ENCODE measurements at regions not wholly inside any gene's neighbourhood (a gene's known extent, or its start where the extent isn't known, plus 50 kb on each side); places are given as distances from the start of the nearest gene placed in this dataset.

- WGBS, 2 donors: 69 to 87% methylated on average over 3 of the region's 3 CpGs
- no peaks in the 10 kb centered on the region for H3K9me3 ChIP-seq
- intact Hi-C loops (cut with DNase I): no loop called here
Measured at GRCh38 chr6:137798261-137798660, 68.8 kb upstream of the TNFAIP3 start.

GRCh38 chr6:137798846-137799245 lies 68.2 kb upstream of the TNFAIP3 start:
- Histone ChIP-seq H3K27ac (no peak overlapping the region), H3K36me3 (no peaks in the 10 kb centered on the region), H3K4me3 (no peak overlapping the region), H3K4me1 (peaks cover 0 to 20% (median 5%) of the 10 kb centered on the region in 4 donors), H3K27me3 (no peaks in the 10 kb centered on the region), H3K9me3 (no peaks in the 10 kb centered on the region)
- intact Hi-C loops (cut with DNase I): no loop called here
- DNase-seq: no peak
- 84 to 93% methylated on average over 3 of the region's 3 CpGs for WGBS, 2 donors
- TF ChIP-seq POLR2AphosphoS5 (IDR thresholded peaks at IDR 0.05) (no peak), EP300 (IDR thresholded peaks at IDR 0.05) (no peak), POLR2A (IDR thresholded peaks at IDR 0.05) (no peak), CTCF (IDR thresholded peaks at IDR 0.05) (no peak)

More at GRCh38 chr6:137798261-137798660, 68.8 kb upstream of the TNFAIP3 start:
- H3K27me3 ChIP-seq: no peaks in the 10 kb centered on the region
- peaks cover 0 to 18% (median 3%) of the 10 kb centered on the region in 4 donors for H3K4me1 ChIP-seq
- no peak overlapping the region for H3K27ac ChIP-seq
- no peak overlapping the region for H3K4me3 ChIP-seq
- H3K36me3 ChIP-seq: no peaks in the 10 kb centered on the region
- DNase-seq: no peak
- TF ChIP-seq CTCF (IDR thresholded peaks at IDR 0.05) (no peak), EP300 (IDR thresholded peaks at IDR 0.05) (no peak), POLR2AphosphoS5 (IDR thresholded peaks at IDR 0.05) (no peak), POLR2A (IDR thresholded peaks at IDR 0.05) (no peak)

- intact Hi-C loops (cut with DNase I): loop anchor here (2.0 to 5.0 kb wide), 2 partner anchors 67 to 142 kb away; partner anchors contain the start of gene TNFAIP3
- Histone ChIP-seq H3K27me3 (no peaks in the 10 kb centered on the region), H3K36me3 (no peaks in the 10 kb centered on the region), H3K27ac (peak overlapping the region in 1 of 4 donors; percentile 5), H3K4me3 (no peak overlapping the region), H3K4me1 (peaks cover 0 to 30% (median 16%) of the 10 kb centered on the region in 4 donors), H3K9me3 (no peaks in the 10 kb centered on the region)
- no peak for DNase-seq
- peak; percentile 13 to 43 (median 31) for TF ChIP-seq CTCF (IDR thresholded peaks at IDR 0.05)
- no peak for TF ChIP-seq EP300 (IDR thresholded peaks at IDR 0.05)
- 91 to 96% methylated on average over 3 of the region's 3 CpGs for WGBS, 2 donors
Measured at GRCh38 chr6:137799950-137800568, 67.0 kb upstream of the TNFAIP3 start.

GRCh38 chr6:137800762-137801161 lies 66.3 kb upstream of the TNFAIP3 start:
- H3K4me1 ChIP-seq: peaks cover 0 to 37% (median 23%) of the 10 kb centered on the region in 4 donors
- DNase-seq: no peak
- H3K36me3 ChIP-seq: no peaks in the 10 kb centered on the region
- no peaks in the 10 kb centered on the region for H3K9me3 ChIP-seq
- H3K27ac ChIP-seq: peak overlapping the region in 1 of 4 donors; percentile 5
- WGBS, 2 donors: 32 to 71% methylated on average over 2 of the region's 2 CpGs
- no peak overlapping the region for H3K4me3 ChIP-seq
- no peaks in the 10 kb centered on the region for H3K27me3 ChIP-seq
- TF ChIP-seq CTCF (IDR thresholded peaks at IDR 0.05): no peak
- no peak for TF ChIP-seq POLR2AphosphoS5 (IDR thresholded peaks at IDR 0.05)
- TF ChIP-seq EP300 (IDR thresholded peaks at IDR 0.05): no peak
- TF ChIP-seq POLR2A (IDR thresholded peaks at IDR 0.05): no peak
- intact Hi-C loops (cut with DNase I): loop anchor here (2.0 to 5.0 kb wide), 2 partner anchors 66 to 142 kb away; partner anchors contain the start of gene TNFAIP3
